NB4 (cell line): ENCODE measurements at regions not wholly inside any gene's neighbourhood (a gene's known extent, or its start where the extent isn't known, plus 50 kb on each side); places are given as distances from the start of the nearest gene placed in this dataset.

Experiments used
- POLR2A ChIP-seq: IDR thresholded peaks from 2 replicates; pipeline ENCODE4 v1.6.1; 2011; ENCODE audit warnings: mild to moderate bottlenecking; ENCODE audit not compliant: insufficient read length; ENCODE audit errors: extremely low read depth
- TF ChIP-seq, protein P1 (sequence below): IDR thresholded peaks from one replicate; pipeline ENCODE4 v1.5.1; 2012; ENCODE audit warnings: low read depth, low read length

DNA sequence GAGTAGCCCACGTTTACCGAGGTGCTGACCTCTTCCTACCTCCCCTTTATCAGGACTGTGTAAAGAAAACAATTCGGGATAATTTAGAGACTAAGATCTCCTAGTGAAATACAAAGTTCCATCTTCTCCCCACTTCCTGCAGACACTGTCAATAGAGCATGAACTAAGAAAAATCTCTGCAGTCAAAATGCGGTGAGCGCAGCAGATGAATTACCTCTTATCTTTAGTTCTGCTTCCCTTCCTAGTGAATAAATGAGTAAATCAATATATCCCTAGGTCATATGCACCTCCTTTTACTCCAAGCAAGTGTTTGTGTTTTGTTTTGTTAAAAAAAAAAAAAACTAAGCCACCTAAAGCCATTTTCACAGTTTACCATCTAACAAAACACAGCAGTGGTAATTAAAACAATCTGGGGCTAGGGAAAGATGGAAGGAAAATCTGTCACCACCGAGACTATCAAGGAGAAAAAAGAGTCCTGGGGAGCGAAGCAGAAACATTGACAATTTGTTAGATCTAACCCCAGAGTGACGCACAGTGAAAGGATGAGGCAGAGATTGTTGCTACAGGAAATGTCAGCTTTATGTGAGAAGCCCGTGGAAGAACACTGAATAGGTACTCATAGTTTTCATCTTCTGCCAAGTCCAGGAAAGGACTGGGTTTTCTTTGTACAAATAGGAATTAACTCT, 159.4 kb upstream of the SPTLC3 start:
- TF ChIP-seq, protein P1, sequence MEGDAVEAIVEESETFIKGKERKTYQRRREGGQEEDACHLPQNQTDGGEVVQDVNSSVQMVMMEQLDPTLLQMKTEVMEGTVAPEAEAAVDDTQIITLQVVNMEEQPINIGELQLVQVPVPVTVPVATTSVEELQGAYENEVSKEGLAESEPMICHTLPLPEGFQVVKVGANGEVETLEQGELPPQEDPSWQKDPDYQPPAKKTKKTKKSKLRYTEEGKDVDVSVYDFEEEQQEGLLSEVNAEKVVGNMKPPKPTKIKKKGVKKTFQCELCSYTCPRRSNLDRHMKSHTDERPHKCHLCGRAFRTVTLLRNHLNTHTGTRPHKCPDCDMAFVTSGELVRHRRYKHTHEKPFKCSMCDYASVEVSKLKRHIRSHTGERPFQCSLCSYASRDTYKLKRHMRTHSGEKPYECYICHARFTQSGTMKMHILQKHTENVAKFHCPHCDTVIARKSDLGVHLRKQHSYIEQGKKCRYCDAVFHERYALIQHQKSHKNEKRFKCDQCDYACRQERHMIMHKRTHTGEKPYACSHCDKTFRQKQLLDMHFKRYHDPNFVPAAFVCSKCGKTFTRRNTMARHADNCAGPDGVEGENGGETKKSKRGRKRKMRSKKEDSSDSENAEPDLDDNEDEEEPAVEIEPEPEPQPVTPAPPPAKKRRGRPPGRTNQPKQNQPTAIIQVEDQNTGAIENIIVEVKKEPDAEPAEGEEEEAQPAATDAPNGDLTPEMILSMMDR, result no peak
- TF ChIP-seq POLR2A, result no peak
